Astrocyte (in vitro differentiated cells and primary cell): ENCODE measurements at regions not wholly inside any gene's neighbourhood (a gene's known extent, or its start where the extent isn't known, plus 50 kb on each side); places are given as distances from the start of the nearest gene placed in this dataset.

Source experiments
- DNase-seq: peaks from one replicate; pipeline ENCODE4 v3.0.0-alpha.2; 2010; ENCODE audit warnings: low read depth
- FAIRE-seq: peaks from 2 replicates; lab custom pipeline; 2011; peaks lifted over from hg19 to GRCh38; lab: Jason Lieb, UNC
- H2AFZ ChIP-seq: 2 replicates; pipeline ENCODE4 v1.6.0; 2012; ENCODE audit warnings: low read depth, low read length, inconsistent platforms
- H3K27ac ChIP-seq: 2 replicates; pipeline ENCODE4 v1.5.1; 2011; ENCODE audit warnings: low read depth, low read length, inconsistent platforms
- H3K27me3 ChIP-seq: 2 replicates; pipeline ENCODE4 v1.6.0; 2011; ENCODE audit warnings: low read length, inconsistent platforms; ENCODE audit not compliant: insufficient read depth
- H3K36me3 ChIP-seq: 2 replicates; pipeline ENCODE4 v1.5.1; 2011; ENCODE audit warnings: low read length, inconsistent platforms; ENCODE audit not compliant: insufficient read depth
- H3K4me1 ChIP-seq: 2 replicates; pipeline ENCODE4 v1.5.1; 2011; ENCODE audit warnings: low read length, inconsistent platforms; ENCODE audit not compliant: insufficient read depth
- H3K4me2 ChIP-seq: 2 replicates; pipeline ENCODE4 v1.6.0; 2012; ENCODE audit warnings: low read length, inconsistent platforms
- H3K4me3 ChIP-seq: 2 replicates; pipeline ENCODE4 v1.5.1; 2011; ENCODE audit warnings: low read depth, mild to moderate bottlenecking, low read length, inconsistent platforms; ENCODE audit not compliant: insufficient read depth
- H3K79me2 ChIP-seq: 2 replicates; pipeline ENCODE4 v1.6.0; 2012; ENCODE audit warnings: mild to moderate bottlenecking, low read length, inconsistent platforms; ENCODE audit not compliant: insufficient read depth
- H3K9ac ChIP-seq: 2 replicates; pipeline ENCODE4 v1.6.0; 2012; ENCODE audit warnings: mild to moderate bottlenecking, low read length, inconsistent platforms
- H3K9me3 ChIP-seq: 2 replicates; pipeline ENCODE4 v1.5.1; 2012; ENCODE audit warnings: low read depth, mild to moderate bottlenecking, low read length, inconsistent platforms; ENCODE audit not compliant: insufficient read depth
- H4K20me1 ChIP-seq: 2 replicates; pipeline ENCODE4 v1.6.0; 2012; ENCODE audit warnings: low read length, inconsistent platforms; ENCODE audit not compliant: insufficient read depth
- H3K27ac Mint-ChIP-seq: one replicate; pipeline ENCODE4 v1.8.0; 2021; ENCODE audit warnings: mild to moderate bottlenecking, mixed read lengths; ENCODE audit not compliant: unreplicated experiment
- H3K27me3 Mint-ChIP-seq: one replicate; pipeline ENCODE4 v1.8.0; 2021; ENCODE audit warnings: low read depth, mixed read lengths; ENCODE audit not compliant: unreplicated experiment
- H3K36me3 Mint-ChIP-seq: one replicate; pipeline ENCODE4 v1.8.0; 2021; ENCODE audit warnings: low read depth, mixed read lengths; ENCODE audit not compliant: unreplicated experiment
- H3K4me1 Mint-ChIP-seq: one replicate; pipeline ENCODE4 v1.8.0; 2021; ENCODE audit warnings: low read depth, mixed read lengths; ENCODE audit not compliant: unreplicated experiment
- H3K4me3 Mint-ChIP-seq: one replicate; pipeline ENCODE4 v1.8.0; 2021; ENCODE audit warnings: mild to moderate bottlenecking, moderate library complexity, mixed read lengths; ENCODE audit not compliant: unreplicated experiment
- H3K9me3 Mint-ChIP-seq: one replicate; pipeline ENCODE4 v1.8.0; 2021; ENCODE audit warnings: mild to moderate bottlenecking, mixed read lengths; ENCODE audit not compliant: unreplicated experiment
- CTCF ChIP-seq: IDR thresholded peaks from 2 replicates; pipeline ENCODE4 v1.5.1; 2011; ENCODE audit warnings: low read depth, mild to moderate bottlenecking, inconsistent platforms, low read length, moderate library complexity; ENCODE audit not compliant: insufficient read depth
- EZH2 ChIP-seq: IDR thresholded peaks from 2 replicates; pipeline ENCODE4 v1.6.1; 2012; ENCODE audit warnings: mild to moderate bottlenecking, low read length, inconsistent platforms; ENCODE audit not compliant: insufficient read depth

GRCh38 chr2:167336213-167336612 lies 447.9 kb downstream of the XIRP2 start:
- Mint-ChIP-seq H3K36me3 (no peaks in the 10 kb centered on the region), H3K27ac (no peak overlapping the region), H3K4me3 (no peak overlapping the region), H3K9me3 (no peaks in the 10 kb centered on the region), H3K4me1 (peaks cover 25% of the 10 kb centered on the region), H3K27me3 (no peaks in the 10 kb centered on the region)
- Histone ChIP-seq H3K27ac (no peak overlapping the region), H3K4me1 (no peaks in the 10 kb centered on the region), H3K9ac (no peak overlapping the region), H3K79me2 (no peaks in the 10 kb centered on the region), H3K4me3 (no peak overlapping the region), H4K20me1 (no peaks in the 10 kb centered on the region), H3K36me3 (no peaks in the 10 kb centered on the region), H3K27me3 (no peaks in the 10 kb centered on the region), H3K9me3 (no peaks in the 10 kb centered on the region), H2AFZ (no peak overlapping the region), H3K4me2 (peak overlapping the region; percentile 20)
- FAIRE-seq = no peak
- TF ChIP-seq EZH2 = no peak
- no peak for TF ChIP-seq CTCF
- DNase-seq = no peak

GRCh38 chr2:167335541-167335992 lies 447.3 kb downstream of the XIRP2 start:
- Mint-ChIP-seq H3K36me3 (no peaks in the 10 kb centered on the region), H3K4me1 (peaks cover 25% of the 10 kb centered on the region), H3K27ac (no peak overlapping the region), H3K27me3 (no peaks in the 10 kb centered on the region), H3K9me3 (no peaks in the 10 kb centered on the region), H3K4me3 (no peak overlapping the region)
- DNase-seq (peak; percentile 71), FAIRE-seq (no peak)
- TF ChIP-seq EZH2 = no peak
- no peak for TF ChIP-seq CTCF
- no peak overlapping the region for H3K9ac ChIP-seq
- H3K9me3 ChIP-seq = no peaks in the 10 kb centered on the region
- peak overlapping the region; percentile 20 for H3K4me2 ChIP-seq
- no peak overlapping the region for H3K27ac ChIP-seq
- H3K79me2 ChIP-seq = no peaks in the 10 kb centered on the region
- H3K4me1 ChIP-seq = no peaks in the 10 kb centered on the region
- no peak overlapping the region for H2AFZ ChIP-seq
- H3K4me3 ChIP-seq = no peak overlapping the region
- H4K20me1 ChIP-seq = no peaks in the 10 kb centered on the region
- H3K27me3 ChIP-seq = no peaks in the 10 kb centered on the region
- H3K36me3 ChIP-seq = no peaks in the 10 kb centered on the region

DNA sequence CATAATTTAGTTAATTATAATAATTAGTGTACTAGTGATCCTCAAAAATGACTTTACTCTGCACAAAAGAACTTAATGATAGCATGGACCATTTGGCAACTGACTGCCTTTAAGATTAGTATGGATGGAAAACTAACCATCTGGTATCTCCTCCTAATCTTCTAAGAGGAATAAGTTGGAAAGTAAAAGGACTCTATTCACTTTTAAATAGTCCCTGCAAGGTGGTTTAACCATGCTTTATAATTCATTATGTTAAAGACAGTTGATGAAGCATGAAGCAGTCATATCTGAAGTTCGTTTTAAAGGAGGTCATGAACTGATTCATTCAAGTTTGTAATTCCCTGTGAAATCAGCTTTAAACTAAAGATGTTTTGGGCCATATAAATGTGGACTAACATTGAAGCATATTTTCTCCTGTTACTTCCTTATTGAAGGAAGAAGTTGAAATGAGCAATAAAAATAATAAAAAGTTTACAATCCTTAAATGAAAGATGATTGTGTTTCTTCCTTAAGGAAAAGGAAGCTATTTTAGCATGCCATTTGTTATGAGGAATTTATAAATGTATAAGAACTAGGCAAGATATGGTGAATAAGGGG lies 446.0 kb downstream of the XIRP2 start:
- no peaks in the 10 kb centered on the region for H3K27me3 Mint-ChIP-seq
- Histone ChIP-seq H3K4me3 (no peak overlapping the region), H2AFZ (no peak overlapping the region), H3K27me3 (no peaks in the 10 kb centered on the region), H3K4me2 (no peak overlapping the region), H3K79me2 (no peaks in the 10 kb centered on the region), H3K9me3 (no peaks in the 10 kb centered on the region), H3K36me3 (no peaks in the 10 kb centered on the region), H3K27ac (no peak overlapping the region), H3K9ac (no peak overlapping the region), H4K20me1 (no peaks in the 10 kb centered on the region), H3K4me1 (no peaks in the 10 kb centered on the region)
- peaks cover 25% of the 10 kb centered on the region for H3K4me1 Mint-ChIP-seq
- H3K27ac Mint-ChIP-seq = no peak overlapping the region
- TF ChIP-seq CTCF = no peak
- H3K36me3 Mint-ChIP-seq = no peaks in the 10 kb centered on the region
- FAIRE-seq (no peak), DNase-seq (no peak)
- no peak overlapping the region for H3K4me3 Mint-ChIP-seq
- no peaks in the 10 kb centered on the region for H3K9me3 Mint-ChIP-seq
